CD4-positive, alpha-beta T cell treated with Interleukin-4 for 4 hours (primary cell): ENCODE measurements at regions not wholly inside any gene's neighbourhood (a gene's known extent, or its start where the extent isn't known, plus 50 kb on each side); places are given as distances from the start of the nearest gene placed in this dataset.

Experiments used
- DNase-seq: peaks from one replicate; pipeline ENCODE4 v3.0.0-alpha.2; 2020

GRCh38 chr11:31997955-31998354, 92.9 kb upstream of the RCN1 start:
- no peak for DNase-seq

DNA sequence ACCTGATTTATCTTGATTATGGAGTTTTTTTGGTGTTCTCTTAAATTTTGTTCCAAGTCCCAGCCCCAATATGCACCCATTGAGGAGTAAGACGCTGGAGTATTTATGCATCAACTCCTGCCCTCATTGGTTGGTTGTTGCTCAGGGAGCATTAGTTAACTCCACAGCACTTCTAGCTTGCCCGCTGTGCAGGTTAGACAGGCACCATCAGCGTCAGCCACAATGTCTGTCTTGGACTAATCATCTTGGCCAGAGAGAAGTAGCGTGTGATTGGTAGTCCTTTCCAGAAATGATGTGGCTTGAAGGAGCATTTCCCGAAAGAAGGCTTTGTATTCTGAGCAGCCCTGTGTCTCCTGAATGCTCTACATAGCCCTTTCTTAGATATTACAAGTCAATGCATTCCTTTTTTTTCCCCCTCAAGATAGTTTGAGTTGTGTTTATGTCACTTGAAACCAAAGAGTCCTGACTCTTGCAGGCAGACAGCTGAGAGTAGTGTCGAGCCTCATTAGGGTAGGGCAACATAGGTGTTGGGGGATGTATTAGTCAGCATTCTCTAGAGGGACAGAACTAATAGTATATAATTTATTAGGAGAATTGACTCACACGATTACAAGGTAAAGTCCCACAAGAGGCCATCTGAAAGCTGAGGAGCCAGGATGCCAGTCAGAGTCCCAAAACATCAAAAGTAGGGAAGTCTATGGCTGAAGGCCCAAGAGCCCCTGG, 94.6 kb upstream of the RCN1 start:
- no peak for DNase-seq

- peak; percentile 25 for DNase-seq
Measured at GRCh38 chr11:31995525-31996094, 95.3 kb upstream of the RCN1 start.

DNA sequence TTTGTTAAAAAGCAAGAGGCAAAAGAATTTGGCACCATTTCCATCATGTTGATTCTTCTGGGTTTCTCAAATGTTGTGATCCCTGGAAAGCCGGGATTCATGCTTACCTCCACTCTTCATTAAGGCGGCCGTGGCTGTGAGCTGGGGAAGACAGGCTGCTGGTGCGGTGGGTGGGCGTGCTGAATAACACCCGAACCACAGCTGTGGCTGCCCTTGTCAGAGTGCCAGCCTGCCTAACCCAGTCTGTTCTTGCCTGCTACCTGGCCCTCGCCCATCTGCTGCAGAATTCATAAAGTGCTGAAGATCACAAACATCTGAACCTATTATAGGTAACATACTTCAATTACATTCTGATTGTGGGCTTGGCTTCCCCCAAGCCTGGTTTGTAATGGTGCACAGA, 95.8 kb upstream of the RCN1 start:
- no peak for DNase-seq

- DNase-seq, result no peak
Measured at GRCh38 chr11:31987118-31988005, 103.5 kb upstream of the RCN1 start.

- no peak for DNase-seq
Measured at GRCh38 chr11:31986201-31986889, 104.5 kb upstream of the RCN1 start.

DNA sequence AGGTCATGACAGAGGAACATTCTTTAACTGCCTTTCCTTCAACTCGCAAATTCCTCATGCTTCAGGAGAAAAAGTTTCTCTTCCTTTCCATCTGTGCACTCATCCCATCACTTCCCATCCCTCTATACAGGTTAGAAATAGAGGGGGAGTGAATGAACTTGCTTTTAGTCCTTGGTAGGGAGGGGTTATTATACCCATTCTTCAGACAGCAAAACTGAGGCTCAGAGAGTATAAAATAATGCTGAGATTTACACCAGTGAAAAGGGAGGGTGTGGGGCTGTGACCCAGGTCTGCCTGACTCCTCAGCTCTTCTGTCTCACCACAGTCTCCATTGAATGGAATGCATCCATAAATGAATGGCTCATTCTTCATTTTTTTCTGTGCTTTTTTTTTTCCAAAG, 109.4 kb upstream of the RCN1 start:
- no peak for DNase-seq

GRCh38 chr11:31977343-31977742, 113.5 kb upstream of the RCN1 start:
- no peak for DNase-seq

DNA sequence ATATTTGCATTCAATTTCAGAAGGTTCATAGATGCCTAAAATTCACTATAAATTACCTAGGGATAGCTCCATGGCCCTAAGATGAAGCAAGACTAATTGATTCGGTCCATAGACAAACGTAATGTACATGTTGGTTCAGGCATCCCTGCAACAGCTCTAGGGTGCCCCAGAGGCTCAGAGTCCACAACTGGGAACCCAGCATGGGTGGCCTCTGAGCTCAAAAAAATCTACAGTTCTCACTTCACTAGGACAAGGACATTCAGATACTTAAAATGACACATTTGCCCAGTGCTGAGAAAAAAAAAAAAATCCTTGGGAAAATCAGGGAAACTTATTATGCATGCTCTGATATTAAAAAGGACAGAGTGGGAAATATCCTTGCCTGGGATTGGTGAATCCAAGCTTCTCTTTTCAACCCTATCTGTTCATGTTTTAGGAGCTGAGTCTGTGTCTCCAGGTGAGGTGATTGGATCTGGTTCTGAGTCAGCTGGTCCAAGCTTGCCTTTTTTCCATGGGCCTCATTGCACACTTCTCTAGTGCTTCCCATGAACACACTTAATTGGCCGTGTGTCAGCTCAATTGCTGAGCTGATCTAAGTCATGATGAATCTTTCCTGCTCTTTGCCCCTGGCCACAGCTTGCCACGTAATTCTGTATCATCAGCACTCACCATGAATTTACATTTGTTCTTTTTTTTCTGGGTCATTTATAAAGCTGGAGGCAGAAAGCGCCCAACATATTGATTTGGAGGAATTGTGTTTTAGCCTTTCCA, 116.3 kb upstream of the RCN1 start:
- no peak for DNase-seq

DNA sequence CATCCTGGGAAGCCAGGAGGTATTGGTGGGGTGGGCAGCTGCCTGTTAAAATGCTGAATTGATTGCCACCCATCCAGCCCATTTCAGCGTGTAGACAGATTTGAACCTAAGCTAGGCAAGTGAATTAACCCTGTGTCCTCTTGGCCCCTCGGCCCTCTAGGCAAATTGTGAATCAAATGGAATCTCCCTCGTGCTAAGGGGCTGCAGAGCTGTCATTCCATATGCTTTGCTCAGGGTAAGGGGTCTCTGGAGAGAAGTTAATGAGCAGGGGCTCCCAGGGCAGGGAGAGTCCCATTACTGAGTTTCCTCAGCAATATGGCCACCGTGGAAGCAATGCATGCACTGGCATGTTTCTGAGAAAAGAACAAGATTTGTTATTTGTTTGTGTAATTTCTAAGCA, 117.7 kb upstream of the RCN1 start:
- no peak for DNase-seq

DNA sequence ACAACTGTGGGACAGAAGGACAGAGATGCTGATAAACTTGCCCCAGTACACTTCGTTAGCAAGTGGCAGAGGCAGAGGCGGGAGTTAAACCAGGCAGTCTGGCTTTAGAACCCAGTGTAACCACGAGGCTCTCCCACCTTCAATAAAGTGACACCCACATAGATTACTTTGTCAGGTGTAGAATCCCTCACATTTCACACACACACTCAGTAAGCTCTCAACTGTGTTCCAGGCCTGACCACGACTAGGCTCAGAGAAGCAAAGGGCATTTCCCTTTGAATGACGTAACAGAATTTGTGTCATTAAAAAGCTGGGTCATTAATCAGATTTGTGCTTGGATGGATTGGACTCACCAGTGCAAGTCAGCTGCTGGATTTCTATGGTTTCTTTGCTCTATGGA, 118.3 kb upstream of the RCN1 start:
- no peak for DNase-seq

- DNase-seq, result no peak
Measured at GRCh38 chr11:31969359-31969702, 121.5 kb upstream of the RCN1 start.

GRCh38 chr11:31968461-31969358, 122.2 kb upstream of the RCN1 start:
- no peak for DNase-seq

DNA sequence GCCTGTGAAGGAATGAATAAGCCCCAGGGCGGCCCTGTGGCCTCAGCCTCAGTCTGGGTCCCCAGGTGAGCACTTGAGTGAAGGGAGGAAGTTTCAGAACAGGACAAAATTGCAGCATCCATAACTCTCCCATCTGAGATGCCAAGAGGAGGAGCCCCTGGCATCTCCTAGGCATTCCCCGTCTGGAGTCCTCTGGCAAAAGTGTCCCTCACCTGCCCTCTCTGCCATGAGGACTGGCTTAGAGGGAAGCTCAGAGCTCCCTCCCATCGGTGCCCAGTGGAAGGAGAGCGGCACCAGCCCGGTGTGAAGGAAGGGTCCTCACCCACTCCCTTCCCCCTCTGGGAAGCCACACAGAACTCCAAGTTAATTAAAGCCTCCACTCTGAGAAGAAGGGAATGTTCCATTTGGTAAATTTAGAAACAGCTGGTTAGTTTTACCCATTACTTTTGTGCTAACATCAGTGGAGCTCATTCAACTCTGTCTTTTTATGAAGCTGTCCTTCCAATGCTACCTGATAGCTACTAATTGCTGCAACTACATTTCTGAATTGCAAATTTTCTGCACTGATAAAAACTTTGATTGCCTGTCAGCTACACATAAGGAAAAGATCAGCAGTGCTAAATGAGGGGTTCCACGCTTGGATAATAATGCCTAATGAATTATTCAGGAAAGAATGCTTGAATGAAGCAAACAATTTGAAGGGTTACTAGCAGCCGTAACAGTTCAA, 123.3 kb upstream of the RCN1 start:
- DNase-seq, result no peak

DNA sequence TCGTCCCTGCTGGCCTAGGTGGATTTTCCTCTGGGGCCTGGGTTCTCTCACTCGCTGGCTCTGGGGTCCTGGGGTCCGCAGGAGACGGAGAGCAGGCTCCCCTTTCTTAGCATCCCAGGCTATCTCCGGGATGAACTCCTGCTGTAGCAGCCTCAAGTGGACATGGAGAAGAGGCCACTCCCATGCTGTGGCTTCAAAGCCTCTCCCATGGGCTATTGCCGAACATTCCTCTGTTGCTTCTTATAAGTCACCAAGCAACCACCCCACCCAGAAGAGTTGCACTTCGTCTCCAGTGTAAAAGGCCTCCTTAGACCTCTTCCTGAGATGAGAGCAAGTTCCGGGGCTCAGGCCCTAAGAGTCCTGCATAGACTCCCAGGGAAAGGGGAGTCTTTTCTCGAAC, 124.0 kb upstream of the RCN1 start:
- no peak for DNase-seq

DNA sequence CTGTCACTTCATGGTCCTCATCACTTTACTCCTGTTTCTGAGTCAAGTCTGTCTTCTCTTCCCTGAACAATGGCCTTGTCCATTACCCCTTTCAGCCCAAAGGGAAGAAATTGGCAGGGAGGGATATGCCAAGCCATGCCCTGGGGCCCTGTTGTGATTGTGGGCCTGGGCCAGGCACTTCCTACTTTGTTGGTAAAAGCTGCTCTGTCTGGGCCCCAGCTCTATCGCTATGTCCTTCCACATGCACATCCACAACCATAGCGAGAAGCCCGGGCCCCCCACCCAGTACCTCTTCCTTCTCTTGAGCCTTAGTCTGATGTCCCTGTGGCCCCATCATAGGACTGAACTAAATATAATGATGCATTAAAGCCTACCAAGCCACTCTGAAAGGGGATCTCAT, 126.7 kb upstream of the RCN1 start:
- DNase-seq, result no peak

DNA sequence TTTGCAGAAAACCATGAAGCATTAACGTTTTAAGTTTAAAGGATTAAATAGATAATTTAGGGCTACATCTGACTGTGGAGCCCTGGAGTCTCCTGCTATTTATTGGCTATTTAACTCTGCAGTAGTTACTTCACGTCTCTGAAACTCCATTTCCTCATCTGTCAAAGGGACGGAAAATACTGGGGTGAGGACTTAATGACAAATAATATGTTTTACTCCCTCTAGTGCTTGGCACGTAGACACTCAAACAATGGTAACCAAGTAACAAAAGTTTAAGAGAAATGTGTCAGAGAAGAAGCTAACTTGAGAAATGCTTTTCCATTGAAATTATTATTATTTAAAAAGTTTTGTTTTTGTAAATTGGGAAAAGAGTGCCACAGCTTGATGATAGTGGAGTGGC, 130.7 kb upstream of the RCN1 start:
- DNase-seq, result no peak

- DNase-seq, result no peak
Measured at GRCh38 chr11:31959716-31960115, 131.2 kb upstream of the RCN1 start.

- peak; percentile 25 for DNase-seq
Measured at GRCh38 chr11:31958076-31958735, 132.7 kb upstream of the RCN1 start.

DNA sequence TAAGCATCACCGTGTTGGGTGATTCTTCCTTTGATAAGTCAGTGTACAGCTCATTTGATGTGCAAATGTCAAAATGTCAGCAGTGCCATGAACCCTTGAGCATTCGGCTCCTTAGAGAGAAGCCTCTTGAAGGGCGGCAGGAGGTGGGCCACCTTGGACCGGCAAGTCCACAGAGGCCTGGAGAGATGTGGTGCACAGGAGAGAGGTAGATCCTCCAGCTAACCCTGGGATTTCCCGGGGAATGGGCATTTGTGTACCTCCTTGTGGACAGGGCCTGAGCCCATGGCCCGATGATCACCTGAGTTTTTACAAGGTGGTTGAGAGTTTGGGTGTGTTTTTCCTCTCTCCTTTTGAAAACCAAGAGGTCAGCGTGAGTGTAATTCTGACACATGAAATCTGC, 133.2 kb upstream of the RCN1 start:
- DNase-seq, result no peak
